SK-N-SH (cell line): ENCODE measurements at regions not wholly inside any gene's neighbourhood (a gene's known extent, or its start where the extent isn't known, plus 50 kb on each side); places are given as distances from the start of the nearest gene placed in this dataset.
"Not testable (repeated sequence)": the region's sequence is repeated elsewhere in the genome, so short reads cannot be mapped to it uniquely, and the experiment has no call there.

Experiments
- CTCF ChIA-PET: fragments of 300-600, 350-600 bp; formaldehyde crosslinking; extraction: SDS; loops from one replicate; lab custom pipeline; 2021; lab: Yijun Ruan, JAX
- POLR2A ChIA-PET: fragments of 350-600 bp; sonication (Branson Sonifier 250); formaldehyde crosslinking; extraction: SDS; loops from one replicate; lab custom pipeline; 2020; ENCODE audit warnings: antibody characterized with exemption, inconsistent platforms; lab: Yijun Ruan, JAX
- DNase-seq: peaks from one replicate; pipeline ENCODE4 v3.0.0; 2012
- H2AFZ ChIP-seq: fragments of 200-600 bp; sonication (generic); 2 replicates; pipeline ENCODE4 v1.8.1; 2016; ENCODE audit warnings: antibody characterized with exemption, mild to moderate bottlenecking, low read depth
- H3F3A ChIP-seq: fragments of 200-600 bp; sonication (generic); replicated peaks from 2 replicates; pipeline ENCODE3; 2016; ENCODE audit warnings: antibody characterized with exemption, mild to moderate bottlenecking; ENCODE audit not compliant: insufficient read depth
- H3K27ac ChIP-seq, 2 experiments: fragments of 200-500 bp in 1 of 2; fragments of 200-600 bp in 1 of 2; sonication (Bioruptor generic) in 1 of 2; sonication (generic), shearing (Covaris generic) in 1 of 2; 2 replicates each; pipeline versions ENCODE4 v1.5.1 to v1.6.1; 2014 to 2016; ENCODE audit warnings: low read depth in 2 of 2, inconsistent platforms in 1 of 2, low read length in 1 of 2, mild to moderate bottlenecking in 1 of 2, mixed read lengths in 1 of 2
- H3K27me3 ChIP-seq: fragments of 200-600 bp; sonication (generic), shearing (Covaris generic); 2 replicates; pipeline ENCODE4 v1.6.1; 2016; ENCODE audit warnings: mixed run types; ENCODE audit not compliant: insufficient read depth
- H3K36me3 ChIP-seq, 2 experiments: fragments of 200-500 bp in 1 of 2; fragments of 200-600 bp in 1 of 2; sonication (Bioruptor generic) in 1 of 2; sonication (generic) in 1 of 2; replicated peaks in 1 of 2; 2 replicates each; pipeline versions ENCODE3 to v1.5.1; 2014 to 2016; ENCODE audit warnings: low read length in 1 of 2, mild to moderate bottlenecking in 1 of 2; ENCODE audit not compliant: insufficient read depth in 2 of 2, control insufficient read depth in 1 of 2
- H3K4me1 ChIP-seq, 2 experiments: fragments of 200-500 bp in 1 of 2; fragments of 200-600 bp in 1 of 2; sonication (Bioruptor generic) in 1 of 2; sonication (generic), shearing (Covaris generic) in 1 of 2; 2 replicates each; pipeline versions ENCODE4 v1.5.1 to v1.6.1; 2014 to 2016; ENCODE audit warnings: low read depth in 1 of 2, low read length in 1 of 2, mixed run types in 1 of 2; ENCODE audit not compliant: insufficient read depth in 2 of 2, control insufficient read depth in 1 of 2
- H3K4me2 ChIP-seq: fragments of 200-600 bp; sonication (generic), shearing (Covaris generic); 2 replicates; pipeline ENCODE4 v1.6.1; 2017; ENCODE audit warnings: mixed run types
- H3K4me3 ChIP-seq, 2 experiments: fragments of 200-500 bp in 1 of 2; fragments of 200-600 bp in 1 of 2; sonication (Bioruptor generic) in 1 of 2; sonication (generic), shearing (Covaris generic) in 1 of 2; 2 replicates each; pipeline versions ENCODE4 v1.5.1 to v1.8.1; 2014 to 2016; ENCODE audit warnings: low read depth in 2 of 2, inconsistent platforms in 1 of 2, low read length in 1 of 2, mild to moderate bottlenecking in 1 of 2, mixed read lengths in 1 of 2, moderate library complexity in 1 of 2
- H3K79me2 ChIP-seq: fragments of 200-600 bp; sonication (generic); 2 replicates; pipeline ENCODE4 v1.8.1; 2017; ENCODE audit warnings: mild to moderate bottlenecking; ENCODE audit not compliant: insufficient read depth
- H3K9ac ChIP-seq: fragments of 200-600 bp; sonication (generic); 2 replicates; pipeline ENCODE4 v1.6.1; 2017; ENCODE audit warnings: mixed run types
- H3K9me2 ChIP-seq: fragments of 200-600 bp; sonication (generic); 2 replicates; pipeline ENCODE4 v1.6.1; 2017; ENCODE audit warnings: mixed run types
- H3K9me3 ChIP-seq: fragments of 200-600 bp; sonication (generic); 2 replicates; pipeline ENCODE4 v1.6.1; 2017; ENCODE audit warnings: mixed run types, mild to moderate bottlenecking, moderate library complexity
- H4K20me1 ChIP-seq: fragments of 200-600 bp; sonication (generic); 2 replicates; pipeline ENCODE4 v1.6.1; 2017; ENCODE audit warnings: mild to moderate bottlenecking, mixed run types; ENCODE audit not compliant: insufficient read depth
- CHD2 ChIP-seq: fragments of 150-350 bp; IDR thresholded peaks from 2 replicates; pipeline ENCODE4 v1.6.1; 2018; ENCODE audit warnings: low read length; ENCODE audit not compliant: partially characterized antibody
- EP300 ChIP-seq, 2 experiments: IDR thresholded peaks; 2 replicates each; pipeline versions ENCODE4 v1.4.0 to v1.6.1; 2012; ENCODE audit warnings: borderline replicate concordance in 1 of 2, low read depth in 1 of 2, low read length in 1 of 2
- EZH2phosphoT487 ChIP-seq: fragments of 200-600 bp; sonication (generic); IDR thresholded peaks from 2 replicates; pipeline ENCODE4 v1.6.1; 2017; ENCODE audit warnings: low read depth, mixed run types, mild to moderate bottlenecking, antibody characterized with exemption, moderate library complexity, borderline replicate concordance
- FOSL2 ChIP-seq: IDR thresholded peaks from 2 replicates; pipeline ENCODE4 v1.4.0; 2012; ENCODE audit warnings: low read depth, mild to moderate bottlenecking, moderate library complexity, borderline replicate concordance
- GABPA ChIP-seq: IDR thresholded peaks from 2 replicates; pipeline ENCODE4 v1.4.0; 2012; ENCODE audit warnings: low read depth, mild to moderate bottlenecking
- JUND ChIP-seq: IDR thresholded peaks from 2 replicates; pipeline ENCODE4 v1.4.0; 2012
- MEF2A ChIP-seq: IDR thresholded peaks from 2 replicates; pipeline ENCODE4 v1.4.0; 2012; ENCODE audit warnings: low read depth, borderline replicate concordance
- MXI1 ChIP-seq: IDR thresholded peaks from 2 replicates; pipeline ENCODE4 v1.6.1; 2012; ENCODE audit warnings: mild to moderate bottlenecking, low read depth, low read length, improper control_type of control experiment
- PBX3 ChIP-seq: IDR thresholded peaks from 2 replicates; pipeline ENCODE4; 2012
- TCF12 ChIP-seq: IDR thresholded peaks from 2 replicates; pipeline ENCODE4 v1.4.0; 2012
- TEAD4 ChIP-seq: IDR thresholded peaks from 2 replicates; pipeline ENCODE4 v1.4.0; 2012; ENCODE audit warnings: mild to moderate bottlenecking, borderline replicate concordance; ENCODE audit not compliant: insufficient read depth
- USF2 ChIP-seq: fragments of 150-350 bp; IDR thresholded peaks from 2 replicates; pipeline ENCODE4 v1.6.1; 2017; ENCODE audit warnings: antibody characterized with exemption, low read length, low read depth, borderline replicate concordance
- YY1 ChIP-seq: IDR thresholded peaks from 2 replicates; pipeline ENCODE4 v1.4.0; 2012; ENCODE audit warnings: low read depth, mild to moderate bottlenecking
- WGBS: methylation state at CpG from one replicate; pipeline ENCODE4 v1.1.6; 2017; ENCODE audit warnings: low lambda C conversion rate; 5-methylcytosine and 5-hydroxymethylcytosine counted together
- TF ChIP-seq, protein P1 (sequence below): IDR thresholded peaks from 2 replicates; pipeline ENCODE4 v1.4.0; 2012; ENCODE audit warnings: low read depth, borderline replicate concordance

DNA sequence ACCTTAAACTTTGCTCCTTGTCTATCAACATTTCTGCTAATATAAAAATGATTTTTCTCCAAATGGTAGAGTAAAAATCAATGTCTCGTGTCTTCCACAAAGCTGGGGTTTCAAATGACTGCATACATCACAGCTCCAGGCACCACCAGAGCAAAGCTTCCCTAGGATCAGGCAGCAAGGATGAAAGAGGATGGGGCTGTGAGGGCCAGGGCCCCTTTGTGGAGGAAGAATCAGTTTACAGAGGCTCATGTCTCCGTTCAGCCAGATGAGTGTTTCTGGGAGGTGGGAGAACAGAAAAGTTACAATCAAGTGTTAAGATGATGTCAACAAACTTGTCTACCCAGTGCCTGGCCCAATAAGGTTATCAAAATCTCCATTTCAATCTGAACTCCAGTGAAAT is 105.5 kb downstream of the BDH1 start:
- Histone ChIP-seq H3K79me2 (no peaks in the 10 kb centered on the region), H3K27ac (no peak overlapping the region), H3K4me2 (no peak overlapping the region), H3K4me1 (peaks cover 0 to 2% of the 10 kb centered on the region in 2 experiments; a peak in 1 of 4 replicates), H4K20me1 (no peaks in the 10 kb centered on the region), H2AFZ (no peak overlapping the region), H3F3A (no peaks in the 10 kb centered on the region), H3K9me2 (no peaks in the 10 kb centered on the region), H3K4me3 (no peak overlapping the region), H3K9ac (no peak overlapping the region), H3K27me3 (no peaks in the 10 kb centered on the region), H3K36me3 (no peaks in the 10 kb centered on the region), H3K9me3 (no peaks in the 10 kb centered on the region)
- no peak for DNase-seq
- CTCF ChIA-PET = no interaction called here
- POLR2A ChIA-PET = no interaction called here
- 95% methylated on average over 2 of the region's 2 CpGs for WGBS
- TF ChIP-seq TEAD4 = no peak
- TF ChIP-seq USF2 = no peak

GRCh38 chr3:197449181-197449580 is 106.6 kb downstream of the BDH1 start:
- H3K9ac ChIP-seq, H3K9me2 ChIP-seq, H3K4me3 ChIP-seq, H2AFZ ChIP-seq, DNase-seq, H3K9me3 ChIP-seq, H4K20me1 ChIP-seq, H3K79me2 ChIP-seq, H3K27ac ChIP-seq, POLR2A ChIA-PET, H3K4me1 ChIP-seq, H3K27me3 ChIP-seq, H3F3A ChIP-seq, H3K36me3 ChIP-seq, H3K4me2 ChIP-seq: not testable (repeated sequence)
- 100% methylated on average over 3 of the region's 3 CpGs for WGBS
- CTCF ChIA-PET = interaction anchor here (0.9 kb wide), 1 partner anchor 14 kb away, joined by 3 read pairs; no protein-coding TSS in a partner anchor

- H3K36me3 ChIP-seq, H3K4me2 ChIP-seq, DNase-seq, H3K9me3 ChIP-seq, H3K27ac ChIP-seq, H3F3A ChIP-seq, H3K9ac ChIP-seq, H3K4me3 ChIP-seq, POLR2A ChIA-PET, H3K27me3 ChIP-seq, H3K9me2 ChIP-seq, H2AFZ ChIP-seq, H3K4me1 ChIP-seq, H3K79me2 ChIP-seq, H4K20me1 ChIP-seq: not testable (repeated sequence)
- CTCF ChIA-PET = interaction anchor here (1.6 kb wide), 1 partner anchor 9 kb away, joined by 5 read pairs; no protein-coding TSS in a partner anchor
- 89% methylated on average over 6 of the region's 6 CpGs for WGBS
Observed at GRCh38 chr3:197447781-197448180, 108.0 kb downstream of the BDH1 start.

DNA sequence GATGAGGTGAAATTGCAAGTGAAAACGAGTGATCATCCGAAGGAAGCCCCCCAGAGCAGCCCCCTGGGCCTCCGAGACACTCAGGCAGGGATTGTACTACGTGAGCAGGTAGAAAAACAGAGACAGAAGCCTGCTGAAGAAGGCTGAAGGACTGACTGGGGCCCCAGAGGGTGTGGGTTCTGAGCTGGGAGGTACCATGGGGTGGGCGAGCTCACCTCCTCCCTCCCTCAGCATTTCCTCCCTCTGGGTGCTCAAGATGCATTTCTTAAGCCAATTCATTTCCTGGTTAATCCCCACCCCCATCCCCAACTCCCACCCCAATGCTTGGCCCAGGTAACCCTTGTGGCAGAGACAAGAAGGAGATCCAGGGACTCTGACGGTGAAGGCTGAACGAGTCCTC is 108.7 kb downstream of the BDH1 start:
- no peaks in the 10 kb centered on the region for H3K4me1 ChIP-seq
- H3K79me2 ChIP-seq = no peaks in the 10 kb centered on the region
- no peak overlapping the region for H3K4me3 ChIP-seq
- no peaks in the 10 kb centered on the region for H3F3A ChIP-seq
- H2AFZ ChIP-seq = no peak overlapping the region
- H3K4me2 ChIP-seq = no peak overlapping the region
- no peak overlapping the region for H3K27ac ChIP-seq
- no peak overlapping the region for H3K9ac ChIP-seq
- 80% methylated on average over 7 of the region's 7 CpGs for WGBS
- H3K36me3 ChIP-seq = no peaks in the 10 kb centered on the region
- H4K20me1 ChIP-seq = no peaks in the 10 kb centered on the region
- H3K9me2 ChIP-seq = no peaks in the 10 kb centered on the region
- no peak for DNase-seq
- no peaks in the 10 kb centered on the region for H3K9me3 ChIP-seq
- CTCF ChIA-PET = interaction anchor here (1.6 kb wide), 1 partner anchor 10 kb away, joined by 5 read pairs; no protein-coding TSS in a partner anchor
- POLR2A ChIA-PET = no interaction called here
- no peaks in the 10 kb centered on the region; the same call in 1 of the 2 replicates for H3K27me3 ChIP-seq
- TF ChIP-seq FOSL2 (no peak), CHD2 (no peak), TCF12 (no peak), EZH2phosphoT487 (no peak), JUND (no peak), YY1 (no peak), MEF2A (no peak), TEAD4 (no peak), GABPA (no peak), MXI1 (no peak), EP300 (IDR thresholded peaks at IDR 0.05; ENCODE audit: borderline replicate concordance in 1 of 2, low read depth in 1 of 2, low read length in 1 of 2) (no peak), PBX3 (no peak)
- TF ChIP-seq, protein P1, sequence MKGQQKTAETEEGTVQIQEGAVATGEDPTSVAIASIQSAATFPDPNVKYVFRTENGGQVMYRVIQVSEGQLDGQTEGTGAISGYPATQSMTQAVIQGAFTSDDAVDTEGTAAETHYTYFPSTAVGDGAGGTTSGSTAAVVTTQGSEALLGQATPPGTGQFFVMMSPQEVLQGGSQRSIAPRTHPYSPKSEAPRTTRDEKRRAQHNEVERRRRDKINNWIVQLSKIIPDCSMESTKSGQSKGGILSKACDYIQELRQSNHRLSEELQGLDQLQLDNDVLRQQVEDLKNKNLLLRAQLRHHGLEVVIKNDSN = no peak
